ENCODE measurements at regions not wholly inside any gene's neighbourhood (a gene's known extent, or its start where the extent isn't known, plus 50 kb on each side); places are given as distances from the start of the nearest gene placed in this dataset.

DNA sequence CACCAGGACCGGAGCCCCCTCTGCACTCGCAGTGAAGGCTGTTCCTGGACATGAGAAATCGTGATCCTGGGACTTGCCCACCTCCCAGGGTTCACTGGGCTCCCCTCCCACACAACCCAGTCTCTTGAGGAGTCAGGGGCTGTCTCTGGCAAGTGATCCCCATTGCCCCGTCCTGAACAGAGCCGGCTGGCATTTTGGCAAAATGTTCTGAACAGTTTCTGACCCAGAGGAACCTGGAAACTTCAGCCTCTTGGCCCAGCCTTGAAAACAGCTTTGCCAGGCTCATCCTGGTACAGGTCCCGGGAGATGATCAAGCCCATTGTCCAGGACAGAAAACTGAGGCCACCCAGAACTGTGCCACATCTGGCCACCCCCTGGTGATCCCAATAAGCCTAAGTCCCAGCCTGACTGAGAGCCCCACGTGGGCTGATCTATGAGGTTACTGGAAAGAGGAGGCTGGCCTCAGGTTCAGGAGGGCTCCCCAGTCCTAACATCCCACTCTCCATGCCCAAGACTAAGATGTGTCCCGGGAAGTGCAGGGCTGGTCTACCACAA lies 115.7 kb downstream of the OAT start:
- no peak for DNase-seq (ENCODE audit: low spot score)

DNA sequence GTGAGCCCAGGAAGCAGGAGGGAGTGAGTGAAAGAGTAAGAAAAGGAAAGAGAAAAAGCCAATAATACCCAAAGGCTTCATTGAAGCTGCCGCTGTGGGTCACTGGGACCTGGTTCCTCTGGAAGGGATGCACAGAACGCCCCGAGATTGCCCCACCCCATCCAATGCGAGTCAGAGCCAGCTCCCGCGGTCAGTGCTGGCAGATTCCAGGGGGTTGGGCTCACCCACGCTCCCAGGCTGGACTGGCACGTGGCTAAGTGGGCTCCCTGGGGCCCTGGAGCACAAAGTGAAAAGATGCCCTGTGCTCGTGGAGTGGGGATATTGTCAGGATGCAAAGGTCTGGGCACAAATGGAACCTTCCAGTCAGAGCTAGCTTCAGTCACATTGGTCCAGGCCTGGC lies 117.0 kb downstream of the OAT start:
- no peak for DNase-seq (ENCODE audit: low spot score)

- DNase-seq (ENCODE audit: low spot score), result no peak
Measured at GRCh38 chr10:124300735-124301134, 118.0 kb downstream of the OAT start.

DNA sequence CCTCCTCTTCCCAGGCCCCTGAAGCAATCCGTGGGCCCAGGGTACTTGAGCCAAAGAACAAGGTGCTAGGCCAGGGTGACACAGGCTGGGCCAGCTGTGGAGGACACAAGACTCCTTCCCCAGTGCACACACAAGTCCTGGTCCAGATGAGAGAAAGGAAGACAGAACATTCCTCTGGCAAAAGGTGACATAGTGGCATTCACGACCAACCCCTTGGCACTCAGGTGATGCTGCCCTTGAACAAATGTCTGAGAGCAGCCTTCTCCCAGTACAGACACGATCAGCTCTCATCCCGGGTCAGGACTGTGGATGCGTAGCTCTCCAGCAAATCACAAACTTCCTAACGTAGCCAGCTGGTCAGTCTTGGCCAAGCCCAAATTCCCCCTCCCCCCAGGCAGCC lies 118.5 kb downstream of the OAT start:
- no peak for DNase-seq (ENCODE audit: low spot score)

DNA sequence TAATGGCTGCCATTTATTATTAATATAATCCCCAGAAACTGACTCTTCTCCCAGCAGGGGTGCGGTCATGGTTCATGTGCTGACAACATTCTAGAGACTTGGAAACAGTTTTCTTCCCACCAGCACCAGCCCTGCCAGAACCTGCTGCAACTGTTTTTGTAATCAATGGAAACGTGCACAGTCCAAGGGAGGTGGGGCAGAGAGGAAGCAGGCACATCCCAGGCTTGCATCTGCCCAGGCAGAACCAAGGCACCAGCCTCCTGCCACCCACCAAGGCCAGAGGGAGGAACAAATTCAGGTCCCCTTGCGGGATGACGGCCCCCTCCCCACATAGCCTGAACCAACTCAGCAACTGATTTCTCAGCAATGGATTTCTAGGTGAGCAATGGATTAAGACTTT lies 119.0 kb downstream of the OAT start:
- DNase-seq (ENCODE audit: low spot score), result no peak

GRCh38 chr10:124298891-124299290 lies 119.8 kb downstream of the OAT start:
- DNase-seq (ENCODE audit: low spot score), result no peak

GRCh38 chr10:124296813-124297788 lies 121.6 kb downstream of the OAT start:
- no peak for DNase-seq (ENCODE audit: low spot score)

- DNase-seq (ENCODE audit: low spot score), result no peak
Measured at GRCh38 chr10:124296121-124296812, 122.5 kb downstream of the OAT start.

- DNase-seq (ENCODE audit: low spot score), result no peak
Measured at GRCh38 chr10:124294811-124295770, 123.6 kb downstream of the OAT start.

GRCh38 chr10:124293616-124294449 lies 124.9 kb downstream of the OAT start:
- DNase-seq (ENCODE audit: low spot score), result no peak

GRCh38 chr10:124292911-124293615 lies 125.7 kb downstream of the OAT start:
- no peak for DNase-seq (ENCODE audit: low spot score)

DNA sequence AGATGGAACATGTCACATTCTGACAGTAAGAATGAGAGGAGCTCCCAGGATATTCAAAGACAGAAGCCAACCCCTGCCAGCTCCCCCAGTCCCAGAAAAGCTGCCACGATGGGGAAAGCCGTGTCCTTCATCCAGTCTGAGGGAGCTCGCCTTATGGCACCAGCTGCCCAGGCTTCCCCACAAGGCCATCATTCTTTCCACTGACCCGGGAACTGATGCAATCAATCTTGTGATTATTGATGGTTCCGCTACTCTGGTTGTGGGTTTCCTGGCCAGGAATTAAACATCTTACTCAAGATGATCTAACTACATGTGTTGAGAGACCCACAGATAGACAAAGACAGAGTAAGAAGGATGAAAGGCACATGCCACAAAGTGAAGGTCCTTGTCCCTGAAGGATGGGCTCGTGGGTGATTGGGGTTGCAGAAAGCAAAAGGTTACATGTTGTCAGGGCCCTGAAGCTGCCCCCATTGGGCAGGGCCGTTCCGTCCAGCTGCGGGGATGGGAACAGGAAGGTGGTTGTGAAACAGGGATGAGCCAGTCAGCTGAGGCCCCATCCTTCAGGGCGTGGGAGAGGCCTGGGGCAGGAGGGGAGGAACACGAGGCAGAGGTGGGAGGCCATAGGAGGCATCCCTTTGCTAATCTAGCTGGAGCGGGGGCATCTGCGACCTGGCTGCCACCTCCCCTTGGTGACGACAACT lies 127.6 kb downstream of the OAT start:
- DNase-seq (ENCODE audit: low spot score), result no peak

DNA sequence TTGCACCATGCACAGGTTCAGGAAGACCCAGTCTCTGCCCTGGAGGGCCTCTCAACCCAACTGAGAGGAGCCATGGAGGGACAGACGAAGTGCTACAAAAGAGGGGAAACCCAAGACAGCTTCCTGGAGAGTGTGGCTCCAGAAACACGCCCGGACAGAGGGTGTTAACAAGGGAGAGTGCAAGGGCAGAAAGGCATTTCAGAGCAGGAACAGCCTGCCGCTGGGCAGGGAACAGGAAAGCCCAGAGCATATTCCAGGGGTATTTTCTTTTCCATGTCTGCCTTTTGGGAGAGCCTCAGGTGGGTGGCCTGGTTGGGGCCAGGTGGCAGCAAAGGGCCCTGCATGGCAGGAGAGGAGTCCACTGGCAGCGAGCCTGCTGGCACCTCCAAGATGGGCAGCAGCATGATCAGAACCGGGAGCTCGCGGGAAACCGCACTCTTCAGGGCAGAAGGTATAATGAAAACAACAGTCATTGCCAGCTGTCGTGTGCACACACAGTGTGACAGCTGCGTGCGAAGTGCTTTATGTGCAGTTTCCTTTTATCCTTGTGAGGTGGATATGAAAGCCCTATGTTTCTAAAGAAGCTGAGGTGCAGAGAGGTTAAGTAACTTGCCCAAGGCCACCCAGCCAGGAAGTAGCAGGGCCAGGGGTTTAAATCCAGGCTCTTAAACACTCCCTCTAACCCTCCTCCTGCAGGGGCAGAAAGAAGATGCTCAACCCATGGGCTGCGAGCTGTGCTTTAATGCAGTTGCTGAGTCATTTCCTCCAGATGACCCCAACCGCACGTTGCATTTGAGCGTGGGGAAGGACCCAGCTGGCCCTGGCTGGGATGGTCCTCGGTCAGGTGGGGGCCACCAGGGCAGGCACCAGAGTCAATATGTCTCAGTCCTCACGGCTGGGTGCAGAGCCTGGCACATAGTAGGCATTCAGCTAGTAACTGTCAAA lies 128.6 kb downstream of the OAT start:
- no peak for DNase-seq (ENCODE audit: low spot score)

DNA sequence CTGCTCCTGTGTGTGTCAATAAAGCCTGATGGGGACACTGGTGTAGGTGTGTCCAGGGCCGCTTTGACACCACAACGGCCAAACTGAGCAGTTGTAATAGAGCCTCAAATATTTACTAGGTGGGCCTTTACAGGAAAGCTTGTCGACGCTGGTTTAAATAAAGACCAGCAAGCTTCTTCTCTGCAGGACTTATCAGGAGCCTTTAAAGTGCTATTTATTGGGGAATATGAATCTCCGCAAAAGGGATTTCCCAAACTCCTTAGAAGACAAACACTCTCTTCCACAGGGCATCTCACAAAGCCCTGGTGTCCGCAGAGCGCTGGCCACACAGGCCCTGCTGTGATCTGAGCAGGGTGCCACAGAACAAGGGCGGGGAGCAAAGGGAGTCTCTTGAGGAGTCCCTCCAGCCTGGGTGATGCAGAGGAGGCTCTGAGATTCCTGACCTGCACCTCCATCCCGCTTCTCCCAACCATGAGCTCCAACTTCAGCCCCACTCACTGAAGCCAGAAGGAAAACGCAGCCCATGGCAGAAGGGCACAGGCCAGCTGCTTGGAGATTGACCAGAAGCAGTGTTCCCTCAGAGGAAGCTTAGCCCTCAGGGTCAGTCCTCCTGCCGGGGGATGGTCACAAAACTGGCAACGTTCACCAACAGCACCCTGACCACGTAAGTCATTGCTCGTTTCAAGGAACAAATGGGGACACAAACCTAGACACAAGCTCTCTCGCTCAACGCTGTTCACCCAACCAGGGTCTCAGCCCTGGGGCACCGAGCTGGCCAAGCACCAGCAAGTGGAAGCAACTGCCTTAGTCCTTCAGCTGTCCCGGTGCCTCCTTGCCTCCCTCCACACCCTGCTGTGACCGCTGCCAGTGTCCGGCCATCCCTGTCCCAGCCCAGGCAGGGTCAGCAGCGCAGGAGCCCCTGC lies 129.5 kb downstream of the OAT start:
- DNase-seq (ENCODE audit: low spot score), result no peak

DNA sequence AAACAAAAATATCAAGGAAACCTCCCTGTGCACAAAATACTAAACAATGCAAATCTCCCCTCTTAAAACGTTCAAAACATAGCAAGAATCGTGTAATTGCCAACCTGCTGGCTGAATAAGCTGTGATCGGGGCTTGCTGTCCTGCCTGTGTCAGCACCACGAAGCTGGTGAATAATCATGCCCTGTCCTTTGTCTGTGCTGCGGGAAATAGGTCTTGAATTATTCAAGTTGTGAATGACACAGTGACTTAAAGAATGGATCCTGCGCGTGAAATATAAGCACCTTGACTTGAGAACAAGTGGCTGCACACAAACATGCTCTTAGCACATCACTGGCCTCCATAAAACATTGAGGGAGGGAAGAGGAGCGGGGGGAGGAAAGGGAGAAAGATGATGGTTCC lies 130.2 kb downstream of the OAT start:
- DNase-seq (ENCODE audit: low spot score), result no peak

DNA sequence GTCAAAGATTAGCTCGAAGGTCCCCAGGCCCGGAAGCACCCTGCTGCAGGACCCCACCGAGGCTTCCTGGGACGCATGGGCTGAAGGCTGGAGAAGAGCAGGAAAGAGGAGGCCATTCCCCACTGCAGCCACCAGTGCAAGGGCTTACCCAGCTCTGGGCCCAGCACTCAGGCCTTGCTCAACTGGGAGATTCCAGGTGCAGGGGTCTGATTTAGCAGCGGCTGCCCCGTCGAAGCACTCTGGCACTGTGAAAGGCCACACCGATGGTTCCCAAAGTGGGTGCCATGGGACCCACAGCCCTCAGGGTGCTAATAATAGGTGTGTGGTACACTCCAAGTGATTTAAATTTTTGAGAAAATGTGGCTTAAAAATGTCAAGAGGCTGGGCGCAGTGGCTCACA lies 130.9 kb downstream of the OAT start:
- DNase-seq (ENCODE audit: low spot score), result no peak

- DNase-seq (ENCODE audit: low spot score), result no peak
Measured at GRCh38 chr10:124287071-124287685, 131.5 kb downstream of the OAT start.

Measured in CD4-positive, alpha-beta T cell treated with Interleukin-6 at 100 ng/mL for 8 hours (primary cell).